ENCODE measurements at regions not wholly inside any gene's neighbourhood (a gene's known extent, or its start where the extent isn't known, plus 50 kb on each side); places are given as distances from the start of the nearest gene placed in this dataset.
A peak's percentile ranks its signal among the peaks of the same experiment; 100 is the strongest.

DNA sequence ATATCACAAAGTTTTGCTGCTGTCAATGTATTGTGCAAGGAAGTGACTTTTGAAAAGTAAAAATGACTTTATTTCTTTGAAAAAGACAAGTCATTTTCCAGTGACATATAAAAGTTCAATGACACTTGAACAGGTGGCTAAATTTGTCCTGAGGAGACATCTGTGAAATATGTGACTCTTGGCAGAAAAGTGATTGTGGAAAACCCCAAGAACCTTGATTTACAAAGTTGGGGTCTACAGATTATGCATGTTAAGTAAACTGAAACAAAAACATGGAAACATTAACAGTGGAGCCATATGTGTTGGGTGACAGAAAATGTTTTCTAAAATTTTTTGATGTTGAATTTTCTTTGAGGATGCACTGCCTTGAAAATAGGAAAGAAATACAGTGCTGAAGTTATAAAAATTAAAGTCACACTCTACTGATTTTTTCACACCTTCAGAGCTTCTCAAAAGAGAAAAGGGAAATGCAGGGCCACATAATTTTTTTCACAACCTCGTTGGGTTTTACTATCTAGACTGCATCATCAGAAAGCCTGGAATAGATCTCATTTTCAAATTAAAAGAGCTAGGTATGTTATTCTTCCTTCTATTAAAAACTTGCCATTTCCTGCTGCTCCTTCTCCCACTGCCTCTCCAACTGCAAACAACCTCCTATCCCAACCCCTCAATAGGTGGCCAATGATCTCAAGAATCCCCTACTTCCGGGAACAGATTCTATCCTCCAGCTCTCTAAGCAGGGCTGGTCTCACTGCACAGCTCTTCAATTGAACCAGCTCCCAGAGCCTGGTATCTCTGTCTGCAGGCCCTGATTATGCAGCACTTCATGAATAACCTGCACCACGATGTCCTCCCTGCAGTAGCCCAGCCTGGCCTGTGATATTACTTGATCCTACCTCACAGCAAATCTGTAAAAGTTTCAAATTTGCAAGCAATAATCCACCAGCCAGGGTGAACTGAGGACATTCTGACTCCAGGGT lies 570.8 kb upstream of the CPEB2 start:
- Histone ChIP-seq H3K27ac (no peak overlapping the region), H3K36me3 (replicated peaks in 1 of 2) (no peaks in the 10 kb centered on the region), H3K9me3 (replicated peaks in 1 of 3) (no peaks in the 10 kb centered on the region), H3K4me3 (no peak overlapping the region), H3K4me1 (replicated peaks in 1 of 2) (no peaks in the 10 kb centered on the region), H3K27me3 (no peaks in the 10 kb centered on the region)
- WGBS, 4 donors = 55 to 68% (median 56%) methylated on average over 3 of the region's 3 CpGs
- TF ChIP-seq, protein P1, sequence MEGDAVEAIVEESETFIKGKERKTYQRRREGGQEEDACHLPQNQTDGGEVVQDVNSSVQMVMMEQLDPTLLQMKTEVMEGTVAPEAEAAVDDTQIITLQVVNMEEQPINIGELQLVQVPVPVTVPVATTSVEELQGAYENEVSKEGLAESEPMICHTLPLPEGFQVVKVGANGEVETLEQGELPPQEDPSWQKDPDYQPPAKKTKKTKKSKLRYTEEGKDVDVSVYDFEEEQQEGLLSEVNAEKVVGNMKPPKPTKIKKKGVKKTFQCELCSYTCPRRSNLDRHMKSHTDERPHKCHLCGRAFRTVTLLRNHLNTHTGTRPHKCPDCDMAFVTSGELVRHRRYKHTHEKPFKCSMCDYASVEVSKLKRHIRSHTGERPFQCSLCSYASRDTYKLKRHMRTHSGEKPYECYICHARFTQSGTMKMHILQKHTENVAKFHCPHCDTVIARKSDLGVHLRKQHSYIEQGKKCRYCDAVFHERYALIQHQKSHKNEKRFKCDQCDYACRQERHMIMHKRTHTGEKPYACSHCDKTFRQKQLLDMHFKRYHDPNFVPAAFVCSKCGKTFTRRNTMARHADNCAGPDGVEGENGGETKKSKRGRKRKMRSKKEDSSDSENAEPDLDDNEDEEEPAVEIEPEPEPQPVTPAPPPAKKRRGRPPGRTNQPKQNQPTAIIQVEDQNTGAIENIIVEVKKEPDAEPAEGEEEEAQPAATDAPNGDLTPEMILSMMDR (IDR thresholded peaks at IDR 0.05) = no peak
- TF ChIP-seq POLR2A (IDR thresholded peaks at IDR 0.05) = no peak
- peak in 1 of 7 donors; percentile 71 for DNase-seq
- intact Hi-C loops (cut with DNase I) = no loop called here

DNA sequence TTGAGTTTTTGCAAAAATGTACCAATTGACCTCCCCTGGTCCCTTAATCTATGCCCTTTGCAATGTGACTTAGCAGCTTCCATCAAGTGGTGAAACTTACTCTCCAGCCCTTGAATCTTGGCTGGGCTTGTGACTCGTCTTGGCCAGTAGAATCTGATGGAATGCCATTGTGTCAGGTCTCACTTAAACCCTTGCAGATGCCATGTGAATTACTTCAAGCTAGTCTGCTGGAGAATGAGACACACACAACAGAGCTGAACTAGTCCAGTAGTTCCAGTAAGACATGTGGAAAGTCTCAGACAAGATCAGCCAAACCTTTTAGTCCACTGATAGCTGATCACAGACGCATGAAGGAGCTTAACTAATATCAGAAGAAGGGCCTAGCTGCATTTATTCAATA lies 567.8 kb upstream of the CPEB2 start:
- intact Hi-C loops (cut with DNase I) = no loop called here
- Histone ChIP-seq H3K9me3 (replicated peaks in 1 of 3) (no peaks in the 10 kb centered on the region), H3K36me3 (replicated peaks in 1 of 2) (no peaks in the 10 kb centered on the region), H3K27ac (no peak overlapping the region), H3K4me3 (no peak overlapping the region), H3K27me3 (no peaks in the 10 kb centered on the region), H3K4me1 (replicated peaks in 1 of 2) (no peaks in the 10 kb centered on the region)
- TF ChIP-seq, protein P1 (IDR thresholded peaks at IDR 0.05) = no peak
- no peak for TF ChIP-seq POLR2A (IDR thresholded peaks at IDR 0.05)
- WGBS, 4 donors = 50 to 87% (median 63%) methylated on average over 2 of the region's 2 CpGs
- DNase-seq = no peak

DNA sequence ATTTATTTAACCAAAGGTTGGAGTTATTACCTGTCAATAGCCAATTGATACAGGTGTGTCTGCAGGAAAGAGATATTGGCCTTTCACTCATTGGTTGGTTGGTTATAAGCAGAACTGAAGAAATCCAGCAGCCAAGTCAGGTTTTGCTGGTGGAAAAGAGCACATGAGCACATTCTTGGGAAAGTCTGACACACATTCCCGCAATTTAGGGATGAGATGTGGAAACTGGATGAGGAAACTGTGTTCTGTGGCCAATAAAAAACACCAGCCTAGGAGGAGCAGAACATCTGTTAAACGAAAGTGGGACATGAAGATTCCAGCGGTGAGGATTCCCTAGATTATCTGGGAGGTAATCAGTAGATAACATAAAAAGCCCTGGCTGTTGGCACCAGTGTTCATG lies 567.4 kb upstream of the CPEB2 start:
- no peaks in the 10 kb centered on the region for H3K36me3 ChIP-seq (replicated peaks in 1 of 2)
- TF ChIP-seq POLR2A (IDR thresholded peaks at IDR 0.05) = no peak
- TF ChIP-seq, protein P1 (IDR thresholded peaks at IDR 0.05) = no peak
- no peak overlapping the region for H3K4me3 ChIP-seq
- H3K27ac ChIP-seq = no peak overlapping the region
- no peak for DNase-seq
- H3K27me3 ChIP-seq = no peaks in the 10 kb centered on the region
- H3K4me1 ChIP-seq (replicated peaks in 1 of 2) = no peaks in the 10 kb centered on the region
- intact Hi-C loops (cut with DNase I) = no loop called here
- H3K9me3 ChIP-seq (replicated peaks in 1 of 3) = no peaks in the 10 kb centered on the region
- 61 to 90% (median 76%) methylated on average over 2 to 3 of the region's 3 CpGs for WGBS, 4 donors

DNA sequence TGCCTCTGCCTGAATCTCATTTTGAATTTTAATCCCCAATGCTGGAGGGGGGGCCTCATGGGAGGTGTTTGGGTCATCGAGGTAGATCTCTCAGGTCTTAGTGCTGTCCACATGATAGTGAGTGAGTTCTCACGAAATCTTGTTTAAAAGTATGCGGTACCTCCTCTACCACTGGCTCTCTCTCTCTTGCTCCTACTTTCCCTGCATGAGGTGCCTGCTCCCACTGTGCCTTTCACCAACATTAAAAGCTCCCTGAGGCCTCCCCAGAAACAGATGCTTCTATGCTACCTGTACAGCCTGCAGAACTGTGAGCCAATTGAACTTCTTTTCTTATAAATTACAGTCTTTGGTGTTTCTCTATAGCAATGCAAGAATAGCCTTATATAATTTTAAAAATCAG lies 560.7 kb upstream of the CPEB2 start:
- no peak for TF ChIP-seq POLR2A (IDR thresholded peaks at IDR 0.05)
- TF ChIP-seq, protein P1 (IDR thresholded peaks at IDR 0.05) = no peak
- Histone ChIP-seq H3K4me3 (no peak overlapping the region), H3K27ac (no peak overlapping the region), H3K27me3 (no peaks in the 10 kb centered on the region), H3K36me3 (replicated peaks in 1 of 2) (no peaks in the 10 kb centered on the region), H3K9me3 (replicated peaks in 1 of 3) (no peaks in the 10 kb centered on the region), H3K4me1 (replicated peaks in 1 of 2) (no peaks in the 10 kb centered on the region)
- intact Hi-C loops (cut with DNase I) = no loop called here
- WGBS, 4 donors = 82 to 89% (median 85%) methylated on average over 3 of the region's 3 CpGs
- DNase-seq = no peak

All from adrenal gland (tissue), 9 donors.